ENCODE measurements at regions not wholly inside any gene's neighbourhood (a gene's known extent, or its start where the extent isn't known, plus 50 kb on each side); places are given as distances from the start of the nearest gene placed in this dataset.

DNA sequence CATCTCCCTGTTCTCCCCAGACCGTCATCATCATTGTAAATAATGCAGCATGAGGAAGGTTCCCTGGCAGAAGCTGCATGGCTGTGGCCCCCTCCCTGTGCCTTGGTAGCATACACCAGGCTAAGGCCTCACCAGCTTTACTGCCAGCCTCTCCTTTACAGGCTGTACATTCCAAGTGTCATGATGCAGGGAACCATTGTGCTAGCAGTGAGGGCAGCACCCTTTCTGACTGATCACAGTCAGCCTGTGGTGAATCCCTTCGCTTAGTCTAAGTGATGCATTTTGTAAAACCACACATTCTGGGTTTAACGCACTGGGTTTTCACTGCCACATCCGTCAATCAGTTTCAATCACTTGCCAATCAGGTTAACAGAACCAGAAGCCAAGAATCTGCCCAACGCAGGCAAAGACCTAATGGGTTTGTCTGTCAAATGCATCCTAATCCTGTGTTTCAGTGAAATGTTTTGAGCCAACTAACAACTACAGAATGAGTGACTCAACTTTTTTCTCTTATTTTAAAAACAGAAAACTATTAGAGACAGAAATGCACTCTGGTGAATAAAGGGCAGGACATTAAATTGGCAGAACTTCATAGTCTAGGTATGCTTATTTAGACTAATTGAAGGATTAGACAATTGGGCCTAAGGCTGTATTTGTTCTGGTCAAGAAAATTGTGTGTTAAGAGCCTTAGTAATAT, 225.9 kb upstream of the DPH6 start (continued):
- no peak for TF ChIP-seq KLF5 (IDR thresholded peaks at IDR 0.05; ENCODE audit: partially characterized antibody)
- no peak for TF ChIP-seq TAF1 (IDR thresholded peaks at IDR 0.05; ENCODE audit: borderline replicate concordance, low read depth, low read length)
- TF ChIP-seq ZNF207 (IDR thresholded peaks at IDR 0.05; ENCODE audit: borderline replicate concordance): no peak
- TF ChIP-seq NR2C1 (IDR thresholded peaks at IDR 0.05): no peak
- no peak for TF ChIP-seq EGR1 (IDR thresholded peaks at IDR 0.05; ENCODE audit: borderline replicate concordance in 1 of 2, low read depth in 2 of 2, low read length in 2 of 2)
- TF ChIP-seq NRF1 (conservative IDR thresholded peaks at IDR 0.05; ENCODE audit: low read depth, low read length): no peak

DNA sequence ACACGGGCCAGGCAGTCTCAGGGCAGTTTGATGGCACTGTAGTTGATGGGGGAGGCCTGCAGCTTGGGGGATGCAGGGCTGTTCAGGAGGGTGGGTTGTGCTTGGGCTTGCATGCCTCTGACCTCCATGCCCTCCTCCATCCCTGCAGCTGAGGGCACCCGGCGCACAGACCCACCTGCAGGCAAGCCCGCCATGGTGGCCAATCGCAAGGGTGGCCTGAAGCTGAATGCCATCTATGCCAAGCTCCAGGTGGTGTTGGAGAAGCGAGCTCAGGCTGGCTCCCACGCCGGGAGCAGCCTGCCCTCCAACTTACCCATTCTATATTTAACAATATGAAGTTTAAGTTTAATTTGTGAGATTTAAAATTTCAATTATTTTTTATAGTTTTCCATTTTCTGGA, 228.7 kb upstream of the DPH6 start:
- Histone ChIP-seq H3K36me3 (ENCODE audit: control insufficient read depth in 2 of 2, insufficient read depth in 2 of 2, low read length in 1 of 2) (no peaks in the 10 kb centered on the region), H3K4me3 (no peak overlapping the region), H3K9me3 (replicated peaks; ENCODE audit: control insufficient read depth, insufficient read depth, low read length) (no peaks in the 10 kb centered on the region), H3K9ac (ENCODE audit: control insufficient read depth, insufficient read depth, low read length) (no peak overlapping the region), H3K4me1 (ENCODE audit: control insufficient read depth, insufficient read depth, low read length) (no peaks in the 10 kb centered on the region), H2AFZ (ENCODE audit: control insufficient read depth, low read depth, low read length) (no peak overlapping the region), H4K20me1 (ENCODE audit: control insufficient read depth, insufficient read depth) (no peaks in the 10 kb centered on the region), H3K4me2 (ENCODE audit: control insufficient read depth, insufficient read depth) (no peak overlapping the region), H3K27me3 (replicated peaks in 1 of 2; ENCODE audit: control insufficient read depth in 2 of 2, insufficient read depth in 2 of 2, low read length in 1 of 2) (no peaks in the 10 kb centered on the region), H3K79me2 (ENCODE audit: control insufficient read depth, insufficient read depth, low read length) (no peaks in the 10 kb centered on the region), H3K27ac (ENCODE audit: control insufficient read depth, insufficient read depth) (no peak overlapping the region)
- TF ChIP-seq ESRRA (IDR thresholded peaks at IDR 0.05; ENCODE audit: low read length) (no peak), SRF (IDR thresholded peaks at IDR 0.05; ENCODE audit: low read depth in 2 of 2, low read length in 2 of 2) (no peak), TCF3 (IDR thresholded peaks at IDR 0.05; ENCODE audit: borderline replicate concordance, insufficient read depth, low read depth, low read length) (no peak), SMAD5 (IDR thresholded peaks at IDR 0.05; ENCODE audit: low read depth) (no peak), SMAD1 (IDR thresholded peaks at IDR 0.05; ENCODE audit: low read depth, partially characterized antibody) (no peak), CHD1 (IDR thresholded peaks at IDR 0.05; ENCODE audit: low read depth, low read length) (no peak), SMARCA5 (IDR thresholded peaks at IDR 0.05) (no peak), RCOR1 (conservative IDR thresholded peaks at IDR 0.05; ENCODE audit: low read depth, low read length) (no peak), ZNF24 (IDR thresholded peaks at IDR 0.05) (no peak), ZNF274 (IDR thresholded peaks at IDR 0.05; ENCODE audit: insufficient read depth, insufficient read length) (no peak), BMI1 (IDR thresholded peaks at IDR 0.05; ENCODE audit: borderline replicate concordance) (no peak), TCF7 (IDR thresholded peaks at IDR 0.05; ENCODE audit: borderline replicate concordance) (no peak), RAD51 (IDR thresholded peaks at IDR 0.05) (no peak)
- TF ChIP-seq, protein P1, sequence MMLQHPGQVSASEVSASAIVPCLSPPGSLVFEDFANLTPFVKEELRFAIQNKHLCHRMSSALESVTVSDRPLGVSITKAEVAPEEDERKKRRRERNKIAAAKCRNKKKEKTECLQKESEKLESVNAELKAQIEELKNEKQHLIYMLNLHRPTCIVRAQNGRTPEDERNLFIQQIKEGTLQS (IDR thresholded peaks at IDR 0.05; ENCODE audit: borderline replicate concordance, extremely low read depth, low read depth, low read length): no peak
- TF ChIP-seq, protein P2, sequence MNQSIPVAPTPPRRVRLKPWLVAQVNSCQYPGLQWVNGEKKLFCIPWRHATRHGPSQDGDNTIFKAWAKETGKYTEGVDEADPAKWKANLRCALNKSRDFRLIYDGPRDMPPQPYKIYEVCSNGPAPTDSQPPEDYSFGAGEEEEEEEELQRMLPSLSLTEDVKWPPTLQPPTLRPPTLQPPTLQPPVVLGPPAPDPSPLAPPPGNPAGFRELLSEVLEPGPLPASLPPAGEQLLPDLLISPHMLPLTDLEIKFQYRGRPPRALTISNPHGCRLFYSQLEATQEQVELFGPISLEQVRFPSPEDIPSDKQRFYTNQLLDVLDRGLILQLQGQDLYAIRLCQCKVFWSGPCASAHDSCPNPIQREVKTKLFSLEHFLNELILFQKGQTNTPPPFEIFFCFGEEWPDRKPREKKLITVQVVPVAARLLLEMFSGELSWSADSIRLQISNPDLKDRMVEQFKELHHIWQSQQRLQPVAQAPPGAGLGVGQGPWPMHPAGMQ (IDR thresholded peaks at IDR 0.05; ENCODE audit: borderline replicate concordance): no peak
- TF ChIP-seq, protein P3, sequence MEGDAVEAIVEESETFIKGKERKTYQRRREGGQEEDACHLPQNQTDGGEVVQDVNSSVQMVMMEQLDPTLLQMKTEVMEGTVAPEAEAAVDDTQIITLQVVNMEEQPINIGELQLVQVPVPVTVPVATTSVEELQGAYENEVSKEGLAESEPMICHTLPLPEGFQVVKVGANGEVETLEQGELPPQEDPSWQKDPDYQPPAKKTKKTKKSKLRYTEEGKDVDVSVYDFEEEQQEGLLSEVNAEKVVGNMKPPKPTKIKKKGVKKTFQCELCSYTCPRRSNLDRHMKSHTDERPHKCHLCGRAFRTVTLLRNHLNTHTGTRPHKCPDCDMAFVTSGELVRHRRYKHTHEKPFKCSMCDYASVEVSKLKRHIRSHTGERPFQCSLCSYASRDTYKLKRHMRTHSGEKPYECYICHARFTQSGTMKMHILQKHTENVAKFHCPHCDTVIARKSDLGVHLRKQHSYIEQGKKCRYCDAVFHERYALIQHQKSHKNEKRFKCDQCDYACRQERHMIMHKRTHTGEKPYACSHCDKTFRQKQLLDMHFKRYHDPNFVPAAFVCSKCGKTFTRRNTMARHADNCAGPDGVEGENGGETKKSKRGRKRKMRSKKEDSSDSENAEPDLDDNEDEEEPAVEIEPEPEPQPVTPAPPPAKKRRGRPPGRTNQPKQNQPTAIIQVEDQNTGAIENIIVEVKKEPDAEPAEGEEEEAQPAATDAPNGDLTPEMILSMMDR (IDR thresholded peaks at IDR 0.05 in 2 of 3, conservative IDR thresholded peaks at IDR 0.05 in 1 of 3; ENCODE audit: control insufficient read depth in 2 of 3, extremely low read depth in 1 of 3, insufficient read depth in 1 of 3, low read depth in 3 of 3, low read length in 3 of 3): no peak
- WGBS (ENCODE audit: insufficient coverage, insufficient replicate concordance, low lambda C conversion rate, missing lambda C conversion rate): 29% methylated on average over 8 of the region's 8 CpGs
- ATAC-seq: no peak
- ChIA-PET POLR2A (no interaction called here), SMC1A (ENCODE audit: uncharacterized antibody, unreplicated experiment) (interaction anchor here (0.9 kb wide), 1 partner anchor 24 kb away, joined by 3 read pairs; no protein-coding TSS in a partner anchor), CTCF (interaction anchor here (2.0 kb wide), 1 partner anchor 23 kb away, joined by 6 read pairs; no protein-coding TSS in a partner anchor), RAD21 (ENCODE audit: unreplicated experiment) (no interaction called here)
- BruUV-seq (replicated peaks): no TSS peak
- no peak for FAIRE-seq
- intact Hi-C loops (cut with micrococcal nuclease; ENCODE audit: unreplicated experiment) (no loop called here), in situ Hi-C loops (cut with MboI) (no loop called here)
- no peak for DNase-seq (ENCODE audit: low read depth, low spot score)

All from GM12878 (cell line).